GM23338 (cell line): ENCODE measurements at regions not wholly inside any gene's neighbourhood (a gene's known extent, or its start where the extent isn't known, plus 50 kb on each side); places are given as distances from the start of the nearest gene placed in this dataset.

Experiments used
- EZH2 ChIP-seq: fragments of 200-600 bp; sonication (generic); IDR thresholded peaks from one replicate; pipeline ENCODE4 v1.8.0; 2017; ENCODE audit warnings: antibody characterized with exemption, mild to moderate bottlenecking, low read depth; ENCODE audit not compliant: unreplicated experiment
- EZH2phosphoT487 ChIP-seq: fragments of 200-600 bp; sonication (generic); IDR thresholded peaks from one replicate; pipeline ENCODE4 v1.8.1; 2018; ENCODE audit warnings: antibody characterized with exemption; ENCODE audit not compliant: unreplicated experiment
- JUNB ChIP-seq: IDR thresholded peaks from one replicate; pipeline ENCODE4 v1.6.1; 2016; ENCODE audit warnings: antibody characterized with exemption; ENCODE audit not compliant: unreplicated experiment
- POLR2AphosphoS5 ChIP-seq: IDR thresholded peaks from 2 replicates; pipeline ENCODE4 v1.6.1; 2016; ENCODE audit warnings: antibody characterized with exemption, low read depth
- ZNF114 ChIP-seq: fragments of 250-450 bp; sonication (Bioruptor Pico); IDR thresholded peaks from 2 replicates; pipeline ENCODE4 v1.5.0; 2020; ENCODE audit warnings: mild to moderate bottlenecking, moderate library complexity
- TF ChIP-seq, protein P1 (sequence below), 2 experiments: fragments of 200-600 bp in 1 of 2; sonication (generic) in 1 of 2; conservative IDR thresholded peaks; 2 replicates each; pipeline versions ENCODE4 v1.5.1 to v1.6.1; 2016 to 2017; ENCODE audit warnings: antibody characterized with exemption in 2 of 2, low read depth in 2 of 2, mild to moderate bottlenecking in 2 of 2, moderate library complexity in 1 of 2
- TF ChIP-seq, protein P2 (sequence below): IDR thresholded peaks from one replicate; pipeline ENCODE4 v1.6.1; 2018; ENCODE audit warnings: antibody characterized with exemption; ENCODE audit not compliant: unreplicated experiment
- TF ChIP-seq, protein P3 (sequence below): fragments of 250-450 bp; sonication (Bioruptor Pico); IDR thresholded peaks from 2 replicates; pipeline ENCODE4 v1.5.0; 2020; ENCODE audit warnings: mild to moderate bottlenecking, moderate library complexity

DNA sequence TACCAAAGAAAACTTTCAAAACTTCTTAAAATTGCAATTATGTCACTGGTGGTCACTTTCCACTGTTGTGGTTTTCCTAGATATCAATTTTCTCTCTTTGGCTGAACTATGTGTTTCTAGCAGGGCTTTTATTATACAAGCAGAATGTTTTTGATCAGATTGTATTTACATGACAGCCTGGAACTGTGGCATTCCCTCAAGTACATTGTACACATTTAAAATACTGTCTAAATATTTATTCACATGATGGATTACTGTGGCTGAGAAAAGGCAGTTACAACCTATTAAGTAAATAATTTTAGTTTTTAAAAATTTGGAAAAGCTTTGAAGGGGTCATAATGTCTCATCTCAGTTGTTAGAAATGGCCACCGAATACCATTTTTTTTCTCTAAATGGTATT lies 231.9 kb upstream of the PPP1R3A start:
- no peak for TF ChIP-seq EZH2
- no peak for TF ChIP-seq EZH2phosphoT487
- TF ChIP-seq, protein P1, sequence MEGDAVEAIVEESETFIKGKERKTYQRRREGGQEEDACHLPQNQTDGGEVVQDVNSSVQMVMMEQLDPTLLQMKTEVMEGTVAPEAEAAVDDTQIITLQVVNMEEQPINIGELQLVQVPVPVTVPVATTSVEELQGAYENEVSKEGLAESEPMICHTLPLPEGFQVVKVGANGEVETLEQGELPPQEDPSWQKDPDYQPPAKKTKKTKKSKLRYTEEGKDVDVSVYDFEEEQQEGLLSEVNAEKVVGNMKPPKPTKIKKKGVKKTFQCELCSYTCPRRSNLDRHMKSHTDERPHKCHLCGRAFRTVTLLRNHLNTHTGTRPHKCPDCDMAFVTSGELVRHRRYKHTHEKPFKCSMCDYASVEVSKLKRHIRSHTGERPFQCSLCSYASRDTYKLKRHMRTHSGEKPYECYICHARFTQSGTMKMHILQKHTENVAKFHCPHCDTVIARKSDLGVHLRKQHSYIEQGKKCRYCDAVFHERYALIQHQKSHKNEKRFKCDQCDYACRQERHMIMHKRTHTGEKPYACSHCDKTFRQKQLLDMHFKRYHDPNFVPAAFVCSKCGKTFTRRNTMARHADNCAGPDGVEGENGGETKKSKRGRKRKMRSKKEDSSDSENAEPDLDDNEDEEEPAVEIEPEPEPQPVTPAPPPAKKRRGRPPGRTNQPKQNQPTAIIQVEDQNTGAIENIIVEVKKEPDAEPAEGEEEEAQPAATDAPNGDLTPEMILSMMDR (conservative IDR thresholded peaks at IDR 0.05; ENCODE audit: low read depth in 2 of 2) = no peak
- no peak for TF ChIP-seq ZNF114
- TF ChIP-seq, protein P2, sequence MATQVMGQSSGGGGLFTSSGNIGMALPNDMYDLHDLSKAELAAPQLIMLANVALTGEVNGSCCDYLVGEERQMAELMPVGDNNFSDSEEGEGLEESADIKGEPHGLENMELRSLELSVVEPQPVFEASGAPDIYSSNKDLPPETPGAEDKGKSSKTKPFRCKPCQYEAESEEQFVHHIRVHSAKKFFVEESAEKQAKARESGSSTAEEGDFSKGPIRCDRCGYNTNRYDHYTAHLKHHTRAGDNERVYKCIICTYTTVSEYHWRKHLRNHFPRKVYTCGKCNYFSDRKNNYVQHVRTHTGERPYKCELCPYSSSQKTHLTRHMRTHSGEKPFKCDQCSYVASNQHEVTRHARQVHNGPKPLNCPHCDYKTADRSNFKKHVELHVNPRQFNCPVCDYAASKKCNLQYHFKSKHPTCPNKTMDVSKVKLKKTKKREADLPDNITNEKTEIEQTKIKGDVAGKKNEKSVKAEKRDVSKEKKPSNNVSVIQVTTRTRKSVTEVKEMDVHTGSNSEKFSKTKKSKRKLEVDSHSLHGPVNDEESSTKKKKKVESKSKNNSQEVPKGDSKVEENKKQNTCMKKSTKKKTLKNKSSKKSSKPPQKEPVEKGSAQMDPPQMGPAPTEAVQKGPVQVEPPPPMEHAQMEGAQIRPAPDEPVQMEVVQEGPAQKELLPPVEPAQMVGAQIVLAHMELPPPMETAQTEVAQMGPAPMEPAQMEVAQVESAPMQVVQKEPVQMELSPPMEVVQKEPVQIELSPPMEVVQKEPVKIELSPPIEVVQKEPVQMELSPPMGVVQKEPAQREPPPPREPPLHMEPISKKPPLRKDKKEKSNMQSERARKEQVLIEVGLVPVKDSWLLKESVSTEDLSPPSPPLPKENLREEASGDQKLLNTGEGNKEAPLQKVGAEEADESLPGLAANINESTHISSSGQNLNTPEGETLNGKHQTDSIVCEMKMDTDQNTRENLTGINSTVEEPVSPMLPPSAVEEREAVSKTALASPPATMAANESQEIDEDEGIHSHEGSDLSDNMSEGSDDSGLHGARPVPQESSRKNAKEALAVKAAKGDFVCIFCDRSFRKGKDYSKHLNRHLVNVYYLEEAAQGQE = no peak
- no peak for TF ChIP-seq POLR2AphosphoS5
- TF ChIP-seq JUNB = no peak
- TF ChIP-seq, protein P3, sequence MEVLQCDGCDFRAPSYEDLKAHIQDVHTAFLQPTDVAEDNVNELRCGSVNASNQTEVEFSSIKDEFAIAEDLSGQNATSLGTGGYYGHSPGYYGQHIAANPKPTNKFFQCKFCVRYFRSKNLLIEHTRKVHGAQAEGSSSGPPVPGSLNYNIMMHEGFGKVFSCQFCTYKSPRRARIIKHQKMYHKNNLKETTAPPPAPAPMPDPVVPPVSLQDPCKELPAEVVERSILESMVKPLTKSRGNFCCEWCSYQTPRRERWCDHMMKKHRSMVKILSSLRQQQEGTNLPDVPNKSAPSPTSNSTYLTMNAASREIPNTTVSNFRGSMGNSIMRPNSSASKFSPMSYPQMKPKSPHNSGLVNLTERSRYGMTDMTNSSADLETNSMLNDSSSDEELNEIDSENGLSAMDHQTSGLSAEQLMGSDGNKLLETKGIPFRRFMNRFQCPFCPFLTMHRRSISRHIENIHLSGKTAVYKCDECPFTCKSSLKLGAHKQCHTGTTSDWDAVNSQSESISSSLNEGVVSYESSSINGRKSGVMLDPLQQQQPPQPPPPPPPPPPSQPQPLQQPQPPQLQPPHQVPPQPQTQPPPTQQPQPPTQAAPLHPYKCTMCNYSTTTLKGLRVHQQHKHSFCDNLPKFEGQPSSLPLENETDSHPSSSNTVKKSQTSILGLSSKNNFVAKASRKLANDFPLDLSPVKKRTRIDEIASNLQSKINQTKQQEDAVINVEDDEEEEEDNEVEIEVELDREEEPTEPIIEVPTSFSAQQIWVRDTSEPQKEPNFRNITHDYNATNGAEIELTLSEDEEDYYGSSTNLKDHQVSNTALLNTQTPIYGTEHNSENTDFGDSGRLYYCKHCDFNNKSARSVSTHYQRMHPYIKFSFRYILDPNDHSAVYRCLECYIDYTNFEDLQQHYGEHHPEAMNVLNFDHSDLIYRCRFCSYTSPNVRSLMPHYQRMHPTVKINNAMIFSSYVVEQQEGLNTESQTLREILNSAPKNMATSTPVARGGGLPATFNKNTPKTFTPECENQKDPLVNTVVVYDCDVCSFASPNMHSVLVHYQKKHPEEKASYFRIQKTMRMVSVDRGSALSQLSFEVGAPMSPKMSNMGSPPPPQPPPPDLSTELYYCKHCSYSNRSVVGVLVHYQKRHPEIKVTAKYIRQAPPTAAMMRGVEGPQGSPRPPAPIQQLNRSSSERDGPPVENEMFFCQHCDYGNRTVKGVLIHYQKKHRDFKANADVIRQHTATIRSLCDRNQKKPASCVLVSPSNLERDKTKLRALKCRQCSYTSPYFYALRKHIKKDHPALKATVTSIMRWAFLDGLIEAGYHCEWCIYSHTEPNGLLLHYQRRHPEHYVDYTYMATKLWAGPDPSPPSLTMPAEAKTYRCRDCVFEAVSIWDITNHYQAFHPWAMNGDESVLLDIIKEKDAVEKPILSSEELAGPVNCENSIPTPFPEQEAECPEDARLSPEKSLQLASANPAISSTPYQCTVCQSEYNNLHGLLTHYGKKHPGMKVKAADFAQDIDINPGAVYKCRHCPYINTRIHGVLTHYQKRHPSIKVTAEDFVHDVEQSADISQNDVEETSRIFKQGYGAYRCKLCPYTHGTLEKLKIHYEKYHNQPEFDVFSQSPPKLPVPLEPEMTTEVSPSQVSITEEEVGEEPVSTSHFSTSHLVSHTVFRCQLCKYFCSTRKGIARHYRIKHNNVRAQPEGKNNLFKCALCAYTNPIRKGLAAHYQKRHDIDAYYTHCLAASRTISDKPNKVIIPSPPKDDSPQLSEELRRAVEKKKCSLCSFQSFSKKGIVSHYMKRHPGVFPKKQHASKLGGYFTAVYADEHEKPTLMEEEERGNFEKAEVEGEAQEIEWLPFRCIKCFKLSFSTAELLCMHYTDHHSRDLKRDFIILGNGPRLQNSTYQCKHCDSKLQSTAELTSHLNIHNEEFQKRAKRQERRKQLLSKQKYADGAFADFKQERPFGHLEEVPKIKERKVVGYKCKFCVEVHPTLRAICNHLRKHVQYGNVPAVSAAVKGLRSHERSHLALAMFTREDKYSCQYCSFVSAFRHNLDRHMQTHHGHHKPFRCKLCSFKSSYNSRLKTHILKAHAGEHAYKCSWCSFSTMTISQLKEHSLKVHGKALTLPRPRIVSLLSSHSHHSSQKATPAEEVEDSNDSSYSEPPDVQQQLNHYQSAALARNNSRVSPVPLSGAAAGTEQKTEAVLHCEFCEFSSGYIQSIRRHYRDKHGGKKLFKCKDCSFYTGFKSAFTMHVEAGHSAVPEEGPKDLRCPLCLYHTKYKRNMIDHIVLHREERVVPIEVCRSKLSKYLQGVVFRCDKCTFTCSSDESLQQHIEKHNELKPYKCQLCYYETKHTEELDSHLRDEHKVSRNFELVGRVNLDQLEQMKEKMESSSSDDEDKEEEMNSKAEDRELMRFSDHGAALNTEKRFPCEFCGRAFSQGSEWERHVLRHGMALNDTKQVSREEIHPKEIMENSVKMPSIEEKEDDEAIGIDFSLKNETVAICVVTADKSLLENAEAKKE (CRISPR knock-in tag) = no peak
